Dedifferentiated amniotic fluid mesenchymal stem cell (primary cell): ENCODE measurements at regions not wholly inside any gene's neighbourhood (a gene's known extent, or its start where the extent isn't known, plus 50 kb on each side); places are given as distances from the start of the nearest gene placed in this dataset.
"Not testable (repeated sequence)": the region's sequence is repeated elsewhere in the genome, so short reads cannot be mapped to it uniquely, and the experiment has no call there.

Experiments used
- DNase-seq: peaks from one replicate; pipeline ENCODE4 v3.0.0-alpha.2; 2016; ENCODE audit errors: extremely low spot score

GRCh38 chr1:188169971-188170370 is 1341.2 kb downstream of the PLA2G4A start:
- no peak for DNase-seq

GRCh38 chr1:188170411-188170810 is 1341.7 kb downstream of the PLA2G4A start:
- no peak for DNase-seq

GRCh38 chr1:188170935-188171334 is 1342.2 kb downstream of the PLA2G4A start:
- no peak for DNase-seq

GRCh38 chr1:188182063-188182462 is 1353.3 kb downstream of the PLA2G4A start:
- DNase-seq: not testable (repeated sequence)

GRCh38 chr1:188188317-188188716 is 1359.6 kb downstream of the PLA2G4A start:
- no peak for DNase-seq

- no peak for DNase-seq
These were observed 1366.2 kb downstream of the PLA2G4A start for GRCh38 chr1:188194916-188195315.

GRCh38 chr1:188218289-188218688 is 1389.5 kb downstream of the PLA2G4A start:
- no peak for DNase-seq

- DNase-seq: no peak
These were observed 1391.3 kb downstream of the PLA2G4A start for GRCh38 chr1:188220051-188220450.

- DNase-seq: no peak
These were observed 1395.5 kb downstream of the PLA2G4A start for GRCh38 chr1:188224263-188224662.

- no peak for DNase-seq
These were observed 1397.2 kb downstream of the PLA2G4A start for GRCh38 chr1:188225975-188226374.

- no peak for DNase-seq
These were observed 1399.9 kb downstream of the PLA2G4A start for GRCh38 chr1:188228623-188229022.

GRCh38 chr1:188237573-188238348 is 1409.0 kb downstream of the PLA2G4A start:
- peak; percentile 33 for DNase-seq

- no peak for DNase-seq
These were observed 1412.1 kb downstream of the PLA2G4A start for GRCh38 chr1:188240772-188241406.

- DNase-seq: no peak
These were observed 1412.9 kb downstream of the PLA2G4A start for GRCh38 chr1:188241629-188242028.

- no peak for DNase-seq
These were observed 1414.7 kb downstream of the PLA2G4A start for GRCh38 chr1:188243456-188243855.

- DNase-seq: no peak
These were observed 1415.9 kb downstream of the PLA2G4A start for GRCh38 chr1:188244681-188245080.

GRCh38 chr1:188247255-188247654 is 1418.5 kb downstream of the PLA2G4A start:
- DNase-seq: no peak

GRCh38 chr1:188249811-188250210 is 1421.1 kb downstream of the PLA2G4A start:
- no peak for DNase-seq

- no peak for DNase-seq
These were observed 1422.3 kb downstream of the PLA2G4A start for GRCh38 chr1:188251036-188251435.

- DNase-seq: no peak
These were observed 1433.1 kb downstream of the PLA2G4A start for GRCh38 chr1:188261849-188262248.

- DNase-seq: no peak
These were observed 1441.2 kb downstream of the PLA2G4A start for GRCh38 chr1:188269956-188270355.

- DNase-seq: no peak
These were observed 1441.7 kb downstream of the PLA2G4A start for GRCh38 chr1:188270497-188270896.

- no peak for DNase-seq
These were observed 1449.0 kb downstream of the PLA2G4A start for GRCh38 chr1:188277771-188278170.
